ENCODE measurements at regions not wholly inside any gene's neighbourhood (a gene's known extent, or its start where the extent isn't known, plus 50 kb on each side); places are given as distances from the start of the nearest gene placed in this dataset.

- no peak for DNase-seq (ENCODE audit: low spot score)
- no peaks in the 10 kb centered on the region for H3K27me3 Mint-ChIP-seq (ENCODE audit: low read depth)
- H3K4me3 Mint-ChIP-seq (ENCODE audit: unreplicated experiment): no peak overlapping the region
- no peak overlapping the region for H3K27ac Mint-ChIP-seq (ENCODE audit: unreplicated experiment)
- H3K4me1 Mint-ChIP-seq (ENCODE audit: low read depth): peaks cover 4% of the 10 kb centered on the region
- peaks cover 5% of the 10 kb centered on the region for H3K36me3 Mint-ChIP-seq (ENCODE audit: low read depth)
- H3K9me3 Mint-ChIP-seq (ENCODE audit: low read depth): peaks cover 22% of the 10 kb centered on the region
- no peak for TF ChIP-seq CTCF (IDR thresholded peaks at IDR 0.05)
Observed at GRCh38 chr5:117945258-117945657, 1043.1 kb downstream of the DTWD2 start.

GRCh38 chr5:117943541-117943940 lies 1044.8 kb downstream of the DTWD2 start:
- peaks cover 4% of the 10 kb centered on the region for H3K4me1 Mint-ChIP-seq (ENCODE audit: low read depth)
- no peak for TF ChIP-seq CTCF (IDR thresholded peaks at IDR 0.05)
- peaks cover 7% of the 10 kb centered on the region for H3K36me3 Mint-ChIP-seq (ENCODE audit: low read depth)
- peaks cover 33% of the 10 kb centered on the region for H3K9me3 Mint-ChIP-seq (ENCODE audit: low read depth)
- no peak overlapping the region for H3K27ac Mint-ChIP-seq (ENCODE audit: unreplicated experiment)
- no peak overlapping the region for H3K4me3 Mint-ChIP-seq (ENCODE audit: unreplicated experiment)
- H3K27me3 Mint-ChIP-seq (ENCODE audit: low read depth): no peaks in the 10 kb centered on the region
- no peak for DNase-seq (ENCODE audit: low spot score)

GRCh38 chr5:117942861-117943519 lies 1045.4 kb downstream of the DTWD2 start:
- Mint-ChIP-seq H3K9me3 (ENCODE audit: low read depth) (peaks cover 33% of the 10 kb centered on the region), H3K4me3 (ENCODE audit: unreplicated experiment) (no peak overlapping the region), H3K27me3 (ENCODE audit: low read depth) (no peaks in the 10 kb centered on the region), H3K27ac (ENCODE audit: unreplicated experiment) (no peak overlapping the region), H3K4me1 (ENCODE audit: low read depth) (peaks cover 4% of the 10 kb centered on the region), H3K36me3 (ENCODE audit: low read depth) (peaks cover 7% of the 10 kb centered on the region)
- TF ChIP-seq CTCF (IDR thresholded peaks at IDR 0.05): no peak
- DNase-seq (ENCODE audit: low spot score): no peak

- Mint-ChIP-seq H3K36me3 (ENCODE audit: low read depth) (no peaks in the 10 kb centered on the region), H3K9me3 (ENCODE audit: low read depth) (no peaks in the 10 kb centered on the region), H3K27ac (ENCODE audit: unreplicated experiment) (no peak overlapping the region), H3K4me3 (ENCODE audit: unreplicated experiment) (no peak overlapping the region), H3K4me1 (ENCODE audit: low read depth) (peaks cover 3% of the 10 kb centered on the region), H3K27me3 (ENCODE audit: low read depth) (no peaks in the 10 kb centered on the region)
- TF ChIP-seq CTCF (IDR thresholded peaks at IDR 0.05): no peak
- no peak for DNase-seq (ENCODE audit: low spot score)
Observed at GRCh38 chr5:117893211-117893610, 1095.1 kb downstream of the DTWD2 start.

- no peaks in the 10 kb centered on the region for H3K9me3 Mint-ChIP-seq (ENCODE audit: low read depth)
- no peak for TF ChIP-seq CTCF (IDR thresholded peaks at IDR 0.05)
Observed at GRCh38 chr5:117892360-117892759, 1096.0 kb downstream of the DTWD2 start.

More at GRCh38 chr5:117892360-117892759, 1096.0 kb downstream of the DTWD2 start:
- Mint-ChIP-seq H3K27ac (ENCODE audit: unreplicated experiment) (no peak overlapping the region), H3K4me3 (ENCODE audit: unreplicated experiment) (no peak overlapping the region), H3K4me1 (ENCODE audit: low read depth) (peaks cover 3% of the 10 kb centered on the region), H3K27me3 (ENCODE audit: low read depth) (no peaks in the 10 kb centered on the region), H3K36me3 (ENCODE audit: low read depth) (no peaks in the 10 kb centered on the region)
- DNase-seq (ENCODE audit: low spot score): no peak
